MCF 10A (cell line): ENCODE measurements at regions not wholly inside any gene's neighbourhood (a gene's known extent, or its start where the extent isn't known, plus 50 kb on each side); places are given as distances from the start of the nearest gene placed in this dataset.

ENCODE experiments used
- BruUV-seq: library from RNA; stranded (reverse); fragments of 400-500 nt; replicated peaks from 2 replicates; lab custom pipeline; 2021; lab: Mats Ljungman, UMichigan
- CTCF ChIA-PET: fragments of 300-600 bp; sonication (Branson Sonifier 250); formaldehyde crosslinking; extraction: SDS; loops from one replicate; lab custom pipeline; 2021; ENCODE audit warnings: antibody characterized with exemption, inconsistent platforms; lab: Yijun Ruan, JAX
- POLR2A ChIA-PET: fragments of 300-600, 350-650 bp; sonication (Branson Sonifier 250); formaldehyde crosslinking; extraction: SDS; loops from one replicate; lab custom pipeline; 2020; ENCODE audit warnings: antibody characterized with exemption, inconsistent platforms; lab: Yijun Ruan, JAX
- DNase-seq: peaks from one replicate; pipeline ENCODE4 v3.0.0-alpha.2; 2018; ENCODE audit not compliant: unreplicated experiment
- H3K27ac Mint-ChIP-seq: one replicate; pipeline ENCODE4 v1.8.0; 2022; ENCODE audit warnings: mild to moderate bottlenecking, low read depth, mixed read lengths; ENCODE audit not compliant: unreplicated experiment
- H3K27me3 Mint-ChIP-seq: one replicate; pipeline ENCODE4 v1.8.0; 2022; ENCODE audit warnings: mixed read lengths; ENCODE audit not compliant: insufficient read depth, unreplicated experiment
- H3K36me3 Mint-ChIP-seq: one replicate; pipeline ENCODE4 v1.8.0; 2022; ENCODE audit warnings: mild to moderate bottlenecking, moderate library complexity, mixed read lengths; ENCODE audit not compliant: insufficient read depth, unreplicated experiment
- H3K4me1 Mint-ChIP-seq: one replicate; pipeline ENCODE4 v1.8.0; 2022; ENCODE audit warnings: mixed read lengths; ENCODE audit not compliant: insufficient read depth, unreplicated experiment
- H3K4me3 Mint-ChIP-seq: one replicate; pipeline ENCODE4 v1.8.0; 2022; ENCODE audit warnings: mild to moderate bottlenecking, moderate library complexity, mixed read lengths; ENCODE audit not compliant: unreplicated experiment
- H3K9me3 Mint-ChIP-seq: one replicate; pipeline ENCODE4 v1.8.0; 2022; ENCODE audit warnings: mixed read lengths; ENCODE audit not compliant: unreplicated experiment
- CTCF ChIP-seq: fragments of 200-600 bp; IDR thresholded peaks from one replicate; pipeline ENCODE4 v1.8.0; 2022; ENCODE audit warnings: antibody characterized with exemption, mild to moderate bottlenecking; ENCODE audit not compliant: unreplicated experiment
- intact Hi-C: fragments of 100-400 bp; cut with micrococcal nuclease; formaldehyde crosslinking; loops from 2 replicates; pipeline ENCODE4 v1.14.1; 2022

DNA sequence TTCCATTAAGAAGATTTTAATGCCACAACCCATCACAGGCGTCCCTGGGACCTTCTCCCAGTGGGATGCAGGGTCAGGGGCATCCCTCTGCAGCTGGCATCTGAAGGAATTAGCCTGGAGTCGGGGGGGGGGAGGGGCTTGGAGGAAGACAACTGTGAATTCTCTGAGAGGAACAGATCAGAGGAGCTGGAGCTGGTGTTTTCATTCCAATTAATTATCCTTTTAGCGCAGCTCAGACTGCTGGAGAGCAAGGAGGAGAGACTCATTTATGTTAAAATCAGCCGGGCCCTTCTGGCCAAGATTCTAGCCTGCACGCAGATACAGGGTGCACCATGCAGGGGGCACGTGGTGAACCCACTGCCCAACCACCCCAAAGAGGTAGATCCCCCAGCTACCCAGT lies 116.2 kb downstream of the CHST1 start:
- Mint-ChIP-seq H3K36me3 (no peaks in the 10 kb centered on the region), H3K27me3 (peaks cover 36% of the 10 kb centered on the region), H3K4me3 (no peak overlapping the region), H3K27ac (no peak overlapping the region), H3K4me1 (peaks cover 7% of the 10 kb centered on the region), H3K9me3 (no peaks in the 10 kb centered on the region)
- no peak for DNase-seq
- ChIA-PET POLR2A (interaction anchor here (1.1 kb wide), 1 partner anchor 16 kb away, joined by 3 read pairs; no protein-coding TSS in a partner anchor), CTCF (no interaction called here)
- intact Hi-C loops, result no loop called here
- no peak for TF ChIP-seq CTCF
- BruUV-seq, result no TSS peak

DNA sequence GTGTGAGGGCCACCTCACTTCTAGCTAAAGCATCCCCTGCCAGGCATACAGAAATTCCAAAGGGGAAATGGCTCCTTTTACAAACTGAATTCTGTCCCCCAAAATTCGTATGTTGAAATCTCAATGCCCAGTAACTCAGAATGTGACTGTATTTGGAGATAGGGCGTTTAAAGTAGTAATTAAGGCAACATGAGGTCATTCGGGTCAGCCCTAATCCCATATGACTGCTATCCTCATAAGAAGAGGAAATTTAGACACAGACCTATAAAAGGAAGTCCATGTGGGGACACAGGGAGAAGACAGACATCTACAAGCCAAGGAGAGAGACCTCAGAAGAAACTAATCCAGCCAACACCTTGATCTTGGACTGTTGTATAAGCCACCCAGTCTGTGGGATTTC lies 119.1 kb downstream of the CHST1 start:
- DNase-seq, result no peak
- no peaks in the 10 kb centered on the region for H3K4me1 Mint-ChIP-seq
- peaks cover 56% of the 10 kb centered on the region for H3K27me3 Mint-ChIP-seq
- no peaks in the 10 kb centered on the region for H3K36me3 Mint-ChIP-seq
- ChIA-PET CTCF (no interaction called here), POLR2A (no interaction called here)
- intact Hi-C loops, result no loop called here
- no peak for TF ChIP-seq CTCF
- H3K4me3 Mint-ChIP-seq, result no peak overlapping the region
- no TSS peak for BruUV-seq
- H3K27ac Mint-ChIP-seq, result no peak overlapping the region
- H3K9me3 Mint-ChIP-seq, result no peaks in the 10 kb centered on the region

DNA sequence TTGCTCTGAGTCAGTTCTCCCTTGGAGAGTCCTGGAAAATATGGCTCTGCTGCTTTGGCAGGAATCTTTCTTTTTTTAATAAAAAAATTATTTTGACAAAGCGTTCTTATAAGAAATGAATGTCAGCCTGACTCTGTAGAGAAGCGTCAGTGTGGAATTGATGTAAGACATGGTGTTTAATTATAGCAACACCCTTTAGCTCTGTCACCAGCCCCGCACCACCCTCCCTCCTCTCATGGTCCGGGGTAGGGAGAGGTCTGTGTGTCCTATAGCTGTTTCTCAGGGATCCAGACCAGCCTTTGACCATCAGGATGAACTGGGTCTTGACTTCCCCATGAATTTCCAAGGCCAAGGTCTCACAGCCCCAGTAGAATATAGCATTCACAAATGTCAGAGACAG lies 120.6 kb downstream of the CHST1 start:
- intact Hi-C loops, result no loop called here
- Mint-ChIP-seq H3K4me3 (no peak overlapping the region), H3K27me3 (peaks cover 56% of the 10 kb centered on the region), H3K9me3 (no peaks in the 10 kb centered on the region), H3K4me1 (no peaks in the 10 kb centered on the region), H3K36me3 (no peaks in the 10 kb centered on the region), H3K27ac (no peak overlapping the region)
- TF ChIP-seq CTCF, result no peak
- POLR2A ChIA-PET, result interaction anchor here (0.7 kb wide), 1 partner anchor 1401 kb away, joined by 4 read pairs; no protein-coding TSS in a partner anchor
- no peak for DNase-seq
- CTCF ChIA-PET, result interaction anchor here (0.6 kb wide), 1 partner anchor 17 kb away, joined by 3 read pairs; no protein-coding TSS in a partner anchor
- no TSS peak for BruUV-seq

DNA sequence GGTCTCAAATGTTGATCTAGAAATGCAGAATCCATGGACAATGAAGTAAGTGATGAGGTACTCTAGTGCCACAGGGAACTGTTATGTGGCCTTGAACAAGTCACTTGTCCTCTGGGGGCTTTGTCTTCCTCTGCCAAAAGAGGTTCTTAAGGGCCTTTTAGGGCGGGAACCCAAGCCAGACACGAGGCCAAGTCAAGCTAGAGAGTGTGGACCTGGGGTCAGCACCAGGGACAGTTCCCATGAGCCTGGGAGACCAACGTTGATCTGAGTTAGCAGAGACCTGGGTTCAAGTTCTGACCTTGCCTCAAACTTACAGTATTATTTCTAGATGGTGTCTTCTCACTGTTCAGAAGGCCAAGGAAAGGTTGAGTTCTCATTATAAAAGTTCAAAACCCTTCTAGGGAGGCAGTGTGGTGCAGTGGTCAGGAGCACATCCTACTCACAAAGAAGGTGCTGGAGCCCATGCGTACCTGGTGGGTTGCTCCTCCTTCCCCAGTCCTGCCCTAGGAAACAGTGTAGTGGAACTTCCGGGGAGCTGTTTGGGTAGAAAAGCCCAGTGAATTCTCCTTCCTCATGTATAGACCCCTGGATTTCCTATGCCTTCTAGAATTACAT lies 121.5 kb downstream of the CHST1 start:
- H3K4me3 Mint-ChIP-seq, result no peak overlapping the region
- no peaks in the 10 kb centered on the region for H3K36me3 Mint-ChIP-seq
- no peak overlapping the region for H3K27ac Mint-ChIP-seq
- ChIA-PET POLR2A (interaction anchor here (0.6 to 0.7 kb wide), 2 partner anchors 23 to 1400 kb away, joined by 3 to 4 read pairs; no protein-coding TSS in a partner anchor), CTCF (interaction anchor here (0.6 kb wide), 1 partner anchor 18 kb away, joined by 3 read pairs; no protein-coding TSS in a partner anchor)
- peaks cover 52% of the 10 kb centered on the region for H3K27me3 Mint-ChIP-seq
- DNase-seq, result peak; percentile 54
- H3K4me1 Mint-ChIP-seq, result no peaks in the 10 kb centered on the region
- TF ChIP-seq CTCF, result no peak
- H3K9me3 Mint-ChIP-seq, result no peaks in the 10 kb centered on the region
- no TSS peak for BruUV-seq
- intact Hi-C loops, result no loop called here
